Rectal smooth muscle tissue (tissue), 1 donor: ENCODE measurements at regions not wholly inside any gene's neighbourhood (a gene's known extent, or its start where the extent isn't known, plus 50 kb on each side); places are given as distances from the start of the nearest gene placed in this dataset.

ENCODE experiments used
- H3K27ac ChIP-seq: one replicate; pipeline ENCODE4 v1.7.0; 2013; ENCODE audit warnings: low read depth, low read length, inconsistent platforms
- H3K27me3 ChIP-seq: one replicate; pipeline ENCODE4 v1.7.0; 2013; ENCODE audit warnings: low read length; ENCODE audit not compliant: control insufficient read depth, insufficient read depth
- H3K36me3 ChIP-seq: one replicate; pipeline ENCODE4 v1.7.0; 2013; ENCODE audit warnings: low read length; ENCODE audit not compliant: control insufficient read depth, insufficient read depth
- H3K4me1 ChIP-seq: one replicate; pipeline ENCODE4 v1.7.0; 2013; ENCODE audit warnings: low read length; ENCODE audit not compliant: control insufficient read depth, insufficient read depth
- H3K4me3 ChIP-seq: one replicate; pipeline ENCODE4 v1.7.0; 2013; ENCODE audit warnings: low read length
- H3K9ac ChIP-seq: one replicate; pipeline ENCODE4 v1.7.0; 2013; ENCODE audit warnings: low read length

- Histone ChIP-seq H3K4me1 (peaks cover 2% of the 10 kb centered on the region), H3K9ac (no peak overlapping the region), H3K4me3 (no peak overlapping the region), H3K36me3 (no peaks in the 10 kb centered on the region), H3K27me3 (no peaks in the 10 kb centered on the region), H3K27ac (no peak overlapping the region)
These were observed 248.5 kb downstream of the BTBD3 start for GRCh38 chr20:12166053-12166717.

DNA sequence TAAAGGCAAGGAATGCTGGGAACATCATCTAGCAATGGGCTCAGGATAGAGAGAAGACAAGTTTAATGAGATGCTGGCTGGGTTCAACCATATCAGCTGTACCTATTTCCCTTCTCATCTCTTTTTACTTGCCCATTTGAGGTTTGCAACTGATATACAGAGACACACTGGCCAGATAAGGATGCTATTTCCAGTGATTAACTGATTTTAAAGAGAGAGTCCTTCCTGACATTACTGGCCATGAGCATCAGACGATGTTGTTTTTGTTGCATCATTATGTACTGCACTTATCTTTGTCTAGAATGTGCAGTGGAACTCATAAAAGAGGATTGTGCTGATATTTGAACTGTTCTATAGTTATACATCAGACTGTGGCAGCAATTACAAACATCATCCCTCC is 252.7 kb downstream of the BTBD3 start:
- H3K36me3 ChIP-seq, result no peaks in the 10 kb centered on the region

GRCh38 chr20:12171923-12172524 is 254.3 kb downstream of the BTBD3 start:
- Histone ChIP-seq H3K9ac (no peak overlapping the region), H3K27ac (no peak overlapping the region), H3K36me3 (no peaks in the 10 kb centered on the region), H3K4me1 (peaks cover 17% of the 10 kb centered on the region), H3K4me3 (no peak overlapping the region), H3K27me3 (no peaks in the 10 kb centered on the region)

More for the DNA sequence above, 252.7 kb downstream of the BTBD3 start:
- Histone ChIP-seq H3K4me3 (no peak overlapping the region), H3K27ac (no peak overlapping the region), H3K27me3 (no peaks in the 10 kb centered on the region), H3K9ac (no peak overlapping the region), H3K4me1 (peaks cover 19% of the 10 kb centered on the region)

DNA sequence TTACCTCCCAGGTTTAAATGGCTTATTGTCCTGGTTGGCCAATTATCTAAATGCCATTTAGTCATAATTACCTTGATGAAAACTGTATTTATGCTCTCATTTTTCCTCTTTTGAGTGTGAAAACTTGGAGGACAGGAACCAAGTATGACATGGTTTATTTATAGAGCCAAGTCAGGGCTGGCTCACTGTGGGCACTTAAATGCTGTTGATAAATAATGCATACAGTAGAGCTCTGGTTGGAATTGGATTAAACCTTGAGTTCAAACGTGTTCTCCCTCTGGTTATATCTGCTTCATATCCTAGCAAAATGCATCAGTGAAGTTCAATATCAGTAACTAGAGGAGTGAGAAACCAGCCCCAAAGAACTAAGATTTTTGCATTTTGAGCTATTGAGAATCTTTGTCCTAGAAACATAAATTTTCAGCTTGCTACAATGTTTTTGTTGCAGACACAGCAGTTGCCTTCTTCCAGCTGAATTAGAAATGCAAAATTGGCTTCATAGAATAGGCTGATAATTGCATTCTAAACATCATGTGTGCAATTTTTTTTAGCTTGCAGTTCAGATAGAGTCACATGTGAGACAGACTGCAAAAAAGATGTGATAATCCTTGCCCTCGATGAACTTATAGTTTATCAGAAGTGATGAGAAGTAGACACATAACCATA is 255.8 kb downstream of the BTBD3 start:
- no peaks in the 10 kb centered on the region for H3K27me3 ChIP-seq
- no peak overlapping the region for H3K9ac ChIP-seq
- H3K27ac ChIP-seq, result no peak overlapping the region
- peaks cover 17% of the 10 kb centered on the region for H3K4me1 ChIP-seq
- no peaks in the 10 kb centered on the region for H3K36me3 ChIP-seq
- no peak overlapping the region for H3K4me3 ChIP-seq

DNA sequence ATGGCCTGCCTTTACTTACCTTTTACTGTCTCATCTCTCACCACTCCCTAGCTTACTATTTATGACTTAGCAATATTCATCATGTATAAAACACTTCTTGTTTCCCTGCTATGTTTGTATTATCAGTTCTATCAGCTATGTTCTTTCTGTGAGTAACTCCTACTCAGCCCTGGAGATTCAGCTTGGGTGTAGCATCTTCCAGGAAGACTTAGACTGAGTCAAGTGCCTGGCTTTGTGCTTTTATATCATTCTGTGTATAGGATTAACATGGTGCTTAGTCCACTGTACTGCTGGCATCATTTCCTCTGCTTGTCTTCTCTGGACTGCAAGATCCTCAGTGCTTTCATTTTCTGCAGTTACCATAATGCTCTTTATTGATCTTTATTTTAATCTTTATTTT is 257.8 kb downstream of the BTBD3 start:
- Histone ChIP-seq H3K27ac (no peak overlapping the region), H3K27me3 (no peaks in the 10 kb centered on the region), H3K4me1 (peaks cover 17% of the 10 kb centered on the region), H3K36me3 (no peaks in the 10 kb centered on the region), H3K9ac (no peak overlapping the region), H3K4me3 (no peak overlapping the region)

GRCh38 chr20:12177657-12178293 is 260.1 kb downstream of the BTBD3 start:
- Histone ChIP-seq H3K9ac (no peak overlapping the region), H3K27me3 (no peaks in the 10 kb centered on the region), H3K27ac (no peak overlapping the region), H3K36me3 (no peaks in the 10 kb centered on the region), H3K4me1 (peaks cover 8% of the 10 kb centered on the region), H3K4me3 (no peak overlapping the region)

- H3K4me3 ChIP-seq, result no peak overlapping the region
- no peak overlapping the region for H3K9ac ChIP-seq
- no peaks in the 10 kb centered on the region for H3K27me3 ChIP-seq
- no peak overlapping the region for H3K27ac ChIP-seq
- H3K36me3 ChIP-seq, result no peaks in the 10 kb centered on the region
- no peaks in the 10 kb centered on the region for H3K4me1 ChIP-seq
These were observed 262.0 kb downstream of the BTBD3 start for GRCh38 chr20:12179692-12180091.

DNA sequence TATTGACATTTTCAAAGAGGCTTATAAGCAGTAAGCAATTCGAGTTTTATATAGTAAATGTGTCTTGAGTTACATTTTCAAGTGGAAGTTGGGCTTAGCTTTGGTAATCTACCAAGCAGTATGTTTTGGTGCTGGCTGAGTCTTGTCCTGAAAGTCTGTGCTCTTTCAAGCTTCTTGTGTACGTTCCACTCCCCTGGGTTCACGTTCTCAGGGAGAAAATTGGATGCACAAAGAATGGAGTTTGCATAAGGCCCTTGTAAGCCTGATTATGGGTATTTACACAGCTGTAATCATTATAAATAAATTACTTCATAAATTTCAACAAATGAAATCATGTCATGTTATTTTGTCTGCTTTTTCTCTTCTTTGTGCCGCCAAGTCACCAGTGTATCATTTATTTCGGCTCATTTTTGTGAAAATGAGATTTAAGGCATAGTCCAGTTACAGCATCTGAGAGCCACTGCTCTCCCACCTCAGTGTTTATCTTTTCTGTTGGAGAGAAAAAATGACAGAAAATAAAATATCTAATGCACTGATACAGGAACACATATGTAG is 262.5 kb downstream of the BTBD3 start:
- H3K27ac ChIP-seq, result no peak overlapping the region
- no peak overlapping the region for H3K9ac ChIP-seq

DNA sequence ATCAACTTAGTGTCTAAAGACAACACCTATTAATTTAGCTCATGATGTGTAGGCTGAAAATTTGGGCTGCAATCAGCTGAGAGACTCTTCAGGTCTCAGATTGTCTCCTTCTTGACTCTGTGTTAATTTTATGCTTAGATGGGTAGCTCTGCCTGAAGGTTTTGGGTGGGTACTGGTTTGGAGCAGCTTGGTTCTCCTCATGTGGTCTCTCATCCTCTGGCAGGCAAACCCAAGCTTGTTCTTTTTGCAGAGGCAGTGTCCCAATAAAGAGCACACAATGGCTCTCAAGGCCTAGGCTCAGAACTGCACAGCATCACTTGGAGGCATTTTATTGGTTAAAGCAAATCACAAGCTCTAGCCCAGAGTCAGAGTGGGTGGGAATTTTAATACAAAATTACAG is 280.6 kb downstream of the BTBD3 start:
- no peaks in the 10 kb centered on the region for H3K36me3 ChIP-seq
- no peak overlapping the region for H3K4me3 ChIP-seq
- no peaks in the 10 kb centered on the region for H3K4me1 ChIP-seq
- no peak overlapping the region for H3K9ac ChIP-seq
- H3K27ac ChIP-seq, result no peak overlapping the region
- no peaks in the 10 kb centered on the region for H3K27me3 ChIP-seq

More for the DNA sequence above, 262.5 kb downstream of the BTBD3 start:
- Histone ChIP-seq H3K4me3 (no peak overlapping the region), H3K4me1 (no peaks in the 10 kb centered on the region), H3K36me3 (no peaks in the 10 kb centered on the region), H3K27me3 (no peaks in the 10 kb centered on the region)

DNA sequence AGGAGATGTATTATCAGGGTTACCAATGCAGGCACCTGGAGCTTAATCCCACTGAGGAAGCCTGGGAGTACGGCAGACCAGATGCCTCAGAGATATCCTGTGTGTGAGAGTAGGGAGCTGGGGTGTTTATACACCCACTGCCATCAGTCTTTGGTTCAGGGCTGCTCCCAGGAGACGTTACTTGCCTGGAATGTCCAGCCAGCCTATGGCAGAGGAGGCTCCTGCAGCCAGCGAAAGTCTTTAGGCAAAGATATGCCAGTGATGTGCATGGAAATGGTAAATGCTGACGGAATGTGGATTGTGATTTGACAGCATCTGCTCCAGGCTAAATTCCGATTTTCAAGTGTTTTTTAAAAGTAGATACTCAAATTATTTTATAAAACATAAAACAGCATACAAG is 282.0 kb downstream of the BTBD3 start:
- no peak overlapping the region for H3K27ac ChIP-seq
- H3K4me3 ChIP-seq, result no peak overlapping the region
- no peak overlapping the region for H3K9ac ChIP-seq
- no peaks in the 10 kb centered on the region for H3K4me1 ChIP-seq
- no peaks in the 10 kb centered on the region for H3K27me3 ChIP-seq
- no peaks in the 10 kb centered on the region for H3K36me3 ChIP-seq

DNA sequence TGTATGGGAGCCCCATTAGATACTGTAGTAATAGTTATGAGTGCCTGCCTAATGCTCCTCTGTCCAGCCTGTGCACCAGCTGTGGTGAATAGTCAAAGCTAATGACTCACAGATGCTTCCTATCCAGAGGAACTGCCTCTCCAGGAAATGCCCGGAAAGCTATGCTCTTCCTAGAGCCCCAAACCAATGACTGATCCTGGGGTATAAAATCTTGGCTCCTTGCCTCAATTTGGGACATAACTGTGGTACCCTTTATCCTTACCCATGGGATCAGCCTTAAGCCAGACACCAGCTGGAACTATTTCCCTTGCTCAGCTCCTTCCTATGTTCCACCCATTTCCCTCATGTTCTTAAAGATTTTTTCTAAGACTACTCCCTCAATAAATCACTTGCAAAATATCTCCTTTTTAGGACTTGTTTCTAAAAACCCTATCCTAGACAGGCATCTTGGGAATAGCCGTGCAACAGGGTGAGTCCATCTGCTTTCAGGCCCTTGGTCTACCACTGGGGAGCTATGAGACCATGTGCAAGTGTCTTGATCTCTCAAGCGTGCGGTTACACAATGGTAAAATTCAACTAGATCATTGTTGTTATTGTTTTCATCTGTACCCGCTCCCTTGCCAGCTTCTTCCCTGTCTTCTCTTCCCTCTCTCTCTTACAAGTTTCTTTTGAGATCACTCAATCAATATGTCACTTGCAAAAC is 283.7 kb downstream of the BTBD3 start:
- Histone ChIP-seq H3K4me3 (no peak overlapping the region), H3K9ac (no peak overlapping the region), H3K36me3 (no peaks in the 10 kb centered on the region), H3K27ac (no peak overlapping the region), H3K27me3 (no peaks in the 10 kb centered on the region), H3K4me1 (no peaks in the 10 kb centered on the region)

DNA sequence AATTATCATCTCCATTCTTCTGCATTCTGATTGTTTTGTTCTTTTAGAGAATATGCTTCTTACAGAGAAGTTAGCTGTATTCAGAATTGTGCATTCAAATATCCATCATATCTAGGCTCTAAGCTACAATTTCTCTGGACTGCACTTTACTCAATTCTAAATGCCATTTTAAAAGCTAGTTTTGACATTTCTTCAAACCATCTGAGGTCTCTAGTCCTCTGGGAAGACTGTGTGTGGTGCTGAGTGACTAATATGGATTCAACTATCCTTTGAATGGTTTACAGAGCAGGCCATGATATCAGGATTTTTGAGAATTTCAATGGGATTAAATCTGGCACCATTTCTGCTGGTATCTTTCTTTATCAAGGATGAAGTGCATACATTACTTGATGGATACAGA is 285.7 kb downstream of the BTBD3 start:
- Histone ChIP-seq H3K4me1 (no peaks in the 10 kb centered on the region), H3K36me3 (no peaks in the 10 kb centered on the region), H3K4me3 (no peak overlapping the region), H3K27ac (no peak overlapping the region), H3K9ac (no peak overlapping the region), H3K27me3 (no peaks in the 10 kb centered on the region)
